Non-pigmented ciliary epithelial cell (primary cell): ENCODE measurements at regions not wholly inside any gene's neighbourhood (a gene's known extent, or its start where the extent isn't known, plus 50 kb on each side); places are given as distances from the start of the nearest gene placed in this dataset.

Source experiments
- DNase-seq: peaks from one replicate; pipeline ENCODE4 v3.0.0-alpha.2; 2010; ENCODE audit warnings: low read depth

DNA sequence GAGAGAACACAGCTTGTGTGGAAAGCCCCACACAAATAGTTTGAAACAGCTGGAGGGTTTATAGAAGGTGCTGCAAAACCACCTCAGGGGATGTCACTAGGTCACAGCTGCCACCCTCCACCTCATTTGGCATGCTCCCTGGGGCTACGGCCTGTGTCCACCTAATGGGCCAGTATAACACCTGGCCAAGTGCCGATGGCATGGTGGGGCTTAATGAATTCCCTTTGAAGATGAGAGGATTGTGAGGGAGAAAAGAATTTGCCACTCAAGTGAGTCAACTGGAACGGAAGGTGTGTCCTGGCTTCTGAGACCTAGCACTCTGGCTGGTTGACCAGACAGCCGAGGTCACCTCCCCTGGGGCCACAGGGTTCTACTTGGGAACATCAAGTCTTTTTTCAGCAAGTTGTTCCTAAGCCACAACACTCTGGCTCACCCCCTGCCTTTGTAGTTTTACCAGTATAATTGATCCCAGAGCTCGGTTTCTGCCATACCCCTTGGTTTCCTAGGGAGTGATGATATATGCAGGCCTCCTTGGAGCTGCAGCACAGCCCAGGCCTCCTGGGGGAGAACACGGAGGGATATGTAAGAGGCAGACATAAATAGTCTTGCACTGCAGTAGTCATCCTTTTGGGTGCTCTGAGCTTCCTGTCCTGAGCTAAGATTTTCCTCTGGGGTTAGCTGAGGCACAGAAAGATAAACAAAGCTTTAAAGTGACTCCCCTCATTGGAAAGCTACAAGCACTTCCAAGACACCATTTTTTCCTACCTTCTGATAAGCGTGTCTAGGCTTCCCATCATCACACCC lies 178.2 kb upstream of the LPP start:
- no peak for DNase-seq

DNA sequence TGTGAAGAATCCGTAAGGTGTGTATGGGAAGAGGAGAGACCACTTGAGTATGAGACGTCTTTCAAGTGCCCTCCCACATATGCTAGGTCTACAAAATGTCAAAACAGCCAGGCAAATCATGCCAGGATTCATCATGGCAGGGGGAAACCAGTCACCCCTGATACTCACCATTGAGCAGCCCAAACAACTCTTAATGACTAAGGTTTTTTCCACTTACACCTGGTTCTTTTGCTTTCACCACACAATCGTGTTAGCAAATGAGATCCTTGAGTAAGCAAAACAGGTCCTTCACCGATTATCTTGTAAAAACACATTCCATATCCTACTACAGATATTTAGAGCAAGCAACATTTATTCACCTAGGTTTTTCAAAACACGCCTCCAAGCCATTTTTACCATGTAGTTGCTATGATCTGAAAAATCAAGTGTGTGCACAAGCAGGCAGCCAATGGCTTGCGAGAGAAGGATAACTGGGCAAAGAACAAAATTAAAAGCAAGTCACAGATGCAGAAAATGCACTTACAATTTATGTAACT lies 177.5 kb upstream of the LPP start:
- DNase-seq, result no peak

DNA sequence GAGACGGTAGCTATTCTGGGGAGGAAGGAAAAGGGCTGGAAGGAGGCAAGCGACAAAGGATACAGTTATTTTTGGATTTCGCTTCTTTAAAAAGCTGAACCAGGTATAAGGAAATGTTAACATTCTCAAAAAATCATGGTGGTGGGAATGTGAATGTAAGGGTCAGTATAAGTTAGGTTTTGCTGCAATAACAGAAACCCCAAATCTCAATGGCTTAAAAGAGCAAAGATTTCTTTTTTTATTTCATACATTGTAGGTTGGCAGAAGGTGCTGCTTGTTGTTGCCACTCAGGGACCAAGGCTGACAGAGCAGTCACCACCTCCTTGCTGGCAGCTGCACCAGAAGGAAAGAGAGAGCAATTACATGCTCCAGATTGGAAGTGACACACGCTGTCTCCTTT lies 176.3 kb upstream of the LPP start:
- DNase-seq, result no peak

DNA sequence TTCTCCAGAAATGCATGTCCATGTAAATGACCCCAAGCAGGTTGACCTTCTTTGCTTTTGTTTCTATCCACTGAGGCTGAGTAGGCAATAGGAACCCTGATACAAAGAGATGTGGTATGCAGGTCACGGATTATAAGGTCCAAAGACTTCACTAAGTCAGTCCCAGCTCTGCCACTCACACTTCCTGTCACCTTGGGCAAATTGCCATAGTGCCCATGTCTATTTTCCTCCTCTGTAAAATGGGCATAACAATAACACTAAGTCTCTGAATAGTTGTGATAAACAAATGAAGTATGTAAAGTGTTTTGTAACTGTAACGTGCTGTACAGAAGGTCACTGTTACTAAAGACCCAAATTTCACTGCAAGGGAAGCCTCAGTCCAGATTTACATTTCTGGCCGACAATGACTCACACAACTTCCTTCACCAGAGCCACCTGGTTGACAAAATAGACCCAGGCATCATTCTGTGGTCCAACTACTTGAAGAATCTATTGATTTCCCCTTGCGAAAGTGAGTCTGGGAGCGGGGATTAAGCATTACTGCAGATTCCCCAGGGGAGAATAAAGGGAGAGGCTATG lies 175.4 kb upstream of the LPP start:
- DNase-seq, result no peak

DNA sequence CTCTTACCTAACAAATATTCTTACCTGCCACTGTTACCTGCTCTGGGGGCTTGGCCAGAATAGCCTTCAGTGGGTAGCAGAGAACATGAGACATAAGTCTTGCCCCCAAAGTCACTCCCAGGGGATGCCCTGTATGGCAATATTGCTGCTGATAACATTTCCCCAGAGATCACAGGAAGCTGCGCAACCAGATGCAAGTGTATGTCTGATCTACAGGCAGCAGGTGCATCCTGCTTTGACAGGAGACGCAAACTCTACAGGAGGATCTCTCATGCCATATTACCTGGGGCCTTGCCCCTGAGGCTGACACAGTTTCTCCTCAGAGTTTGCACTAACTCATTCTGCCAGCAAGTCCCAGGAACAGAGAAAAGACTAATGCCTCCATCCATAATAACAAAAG lies 174.4 kb upstream of the LPP start:
- no peak for DNase-seq

DNA sequence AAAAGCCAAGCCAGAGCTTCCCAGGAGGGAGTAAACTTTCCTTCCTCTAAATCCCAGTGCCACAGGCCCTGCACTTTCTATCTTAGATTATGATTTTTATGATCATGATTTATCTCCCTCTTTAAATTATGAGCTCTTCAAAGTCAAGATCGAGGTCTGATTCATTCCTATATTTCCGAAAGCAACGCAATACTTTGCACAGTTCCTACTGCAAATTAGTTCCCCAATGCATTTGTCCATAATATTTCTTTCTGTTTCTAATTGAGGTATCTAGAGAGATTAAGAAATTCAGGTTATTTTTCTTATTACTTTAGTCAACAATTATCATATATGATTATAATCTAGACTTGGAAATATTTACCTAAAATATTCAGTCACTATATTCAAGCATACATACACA lies 173.1 kb upstream of the LPP start:
- no peak for DNase-seq

DNA sequence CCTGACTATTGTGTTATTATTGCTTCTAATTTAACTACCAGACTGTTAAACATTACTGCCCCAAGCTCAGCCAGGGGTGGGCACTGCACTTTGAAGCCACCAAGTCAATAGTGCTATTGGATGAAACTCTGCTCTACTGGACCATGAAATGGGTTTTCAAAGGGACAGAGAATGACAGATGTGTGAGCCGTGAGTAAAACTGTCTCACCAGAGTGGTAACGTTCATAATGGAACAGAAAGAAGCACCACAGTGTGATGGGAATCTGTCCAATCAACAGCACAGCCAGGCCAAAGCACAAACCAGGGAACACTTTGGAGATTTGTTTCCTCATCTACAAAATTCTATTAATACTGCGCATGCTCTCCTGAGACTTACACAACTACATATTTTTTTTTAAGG lies 171.8 kb upstream of the LPP start:
- no peak for DNase-seq

DNA sequence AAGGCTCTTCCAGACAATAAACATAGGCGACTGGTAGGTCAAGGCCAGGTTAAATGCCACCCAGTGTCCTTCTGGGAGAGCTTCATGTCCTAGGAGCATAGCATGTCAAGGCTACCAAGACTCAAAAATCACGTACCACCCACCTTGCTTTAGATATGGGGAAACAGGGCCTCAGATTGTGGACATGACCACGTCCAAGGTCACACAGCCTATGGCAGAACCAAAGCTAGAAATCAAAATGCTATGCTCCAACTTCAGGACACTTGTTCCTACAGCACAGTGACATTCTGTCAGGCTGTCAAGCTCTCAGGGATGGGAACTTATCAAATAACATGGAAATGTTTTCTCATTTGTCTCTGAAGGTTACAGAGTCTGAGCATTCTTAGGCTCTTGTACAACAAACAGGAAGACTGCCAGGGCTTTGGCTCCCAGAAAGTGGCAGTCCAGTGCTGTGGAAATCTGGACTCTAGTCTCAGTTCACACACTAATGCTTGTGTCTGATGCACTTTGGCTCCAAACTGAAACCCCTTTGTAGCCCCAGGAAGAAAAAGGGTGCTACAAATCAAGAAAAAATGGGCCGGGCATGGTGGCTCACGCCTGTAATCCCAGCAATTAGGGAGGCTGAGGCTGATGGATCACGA lies 170.4 kb upstream of the LPP start:
- DNase-seq, result no peak

DNA sequence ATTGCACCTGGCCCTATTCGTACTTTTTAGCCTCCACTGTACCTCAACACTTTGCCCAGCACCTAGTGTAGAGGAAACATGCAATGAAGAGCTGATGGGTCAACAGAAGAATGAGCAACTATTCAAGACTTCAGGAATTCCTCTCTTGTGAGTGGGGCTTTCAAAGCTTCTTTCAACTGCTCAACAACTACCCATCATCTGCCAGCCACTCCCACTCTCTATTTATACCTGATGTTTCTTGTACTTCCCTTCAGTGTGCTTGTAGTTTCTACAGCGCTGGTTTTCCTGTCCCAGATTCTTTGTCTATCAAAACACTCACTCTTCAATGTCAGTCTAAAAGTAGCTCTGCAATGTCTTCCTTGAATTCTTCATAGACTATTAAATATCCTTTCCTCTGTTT lies 168.3 kb upstream of the LPP start:
- no peak for DNase-seq

DNA sequence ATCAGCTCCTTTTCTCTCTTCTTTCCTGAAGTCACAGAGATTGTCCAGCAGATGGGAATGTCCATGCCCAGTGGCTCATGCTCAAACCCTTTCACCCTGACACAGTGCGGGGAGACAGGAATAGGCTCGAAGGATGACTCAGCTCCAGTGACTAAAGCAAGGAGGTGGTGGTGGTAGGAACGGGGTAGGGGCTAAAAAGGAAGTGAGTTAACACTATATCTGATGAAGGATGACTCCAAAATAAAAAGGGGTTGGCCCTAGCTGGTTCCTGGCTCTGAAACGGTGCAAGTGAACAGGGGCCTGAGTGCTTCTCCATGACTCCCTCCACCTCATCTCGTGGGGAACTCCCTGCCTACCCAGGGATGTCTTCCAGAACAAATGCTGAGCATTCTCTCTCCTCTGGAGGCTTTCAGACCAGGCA lies 167.4 kb upstream of the LPP start:
- DNase-seq, result peak; percentile 86

DNA sequence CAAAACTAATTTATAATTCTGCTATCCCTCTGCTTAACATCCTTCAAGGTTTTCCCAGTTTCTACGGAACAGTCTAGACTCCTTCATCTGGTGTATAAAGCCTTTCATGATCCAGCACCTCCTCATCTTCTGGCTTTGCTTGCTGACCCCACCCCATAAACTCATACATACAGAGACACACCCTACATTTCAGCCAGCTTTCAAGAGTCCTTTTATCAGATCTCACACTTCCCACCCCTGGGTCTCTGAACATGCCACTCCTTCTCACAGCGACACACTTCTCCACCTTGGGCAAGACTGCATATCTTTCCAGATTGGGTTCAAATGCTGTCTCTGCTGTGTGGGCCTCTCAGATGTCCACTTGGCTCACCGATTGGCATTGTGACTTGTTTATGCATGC lies 166.8 kb upstream of the LPP start:
- no peak for DNase-seq

DNA sequence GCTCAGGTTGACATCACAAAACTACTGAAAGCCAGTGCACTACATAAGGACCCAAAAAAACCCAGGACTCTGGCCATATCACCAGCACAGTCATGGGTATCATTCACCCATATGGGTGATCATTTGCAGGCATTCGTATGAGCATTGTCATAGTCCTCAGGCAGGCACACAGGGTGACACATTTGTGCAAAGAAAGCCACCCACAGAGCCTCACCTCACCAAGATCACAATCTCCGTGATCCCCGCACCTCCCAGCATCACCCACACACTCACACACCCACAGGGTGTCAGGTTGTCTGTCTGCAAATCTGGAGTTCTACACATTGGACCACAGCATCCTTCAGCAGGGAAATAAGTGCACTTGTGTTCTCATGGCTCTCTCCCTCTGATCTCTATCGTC lies 166.0 kb upstream of the LPP start:
- no peak for DNase-seq

DNA sequence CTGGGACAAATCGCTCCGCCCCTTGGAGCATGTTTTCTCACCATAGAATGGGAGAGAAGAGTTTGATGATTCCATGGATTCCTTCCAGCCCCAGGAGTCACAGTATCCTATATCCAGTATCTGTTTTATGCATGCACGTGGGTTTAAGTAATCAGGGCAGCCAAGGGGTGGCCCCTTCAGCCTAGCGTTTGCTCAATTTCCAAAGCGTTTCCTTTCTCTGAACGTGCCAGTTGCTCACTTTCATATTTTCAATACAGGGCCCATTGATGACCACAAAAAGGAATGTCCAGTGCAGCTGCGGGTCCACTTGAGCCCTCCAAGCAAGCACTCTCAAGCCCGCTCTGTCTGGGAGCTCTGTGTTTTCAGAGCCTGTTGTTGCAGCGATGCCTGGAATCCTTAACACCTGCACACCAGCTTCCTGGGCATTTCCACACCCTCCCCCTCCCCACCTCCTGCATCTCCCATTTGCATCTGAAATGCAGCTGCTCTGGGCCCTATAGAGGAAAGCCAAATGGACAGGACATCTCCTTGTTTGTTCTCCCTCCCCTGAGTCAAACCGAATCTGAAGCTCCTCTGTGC lies 164.3 kb upstream of the LPP start:
- no peak for DNase-seq

DNA sequence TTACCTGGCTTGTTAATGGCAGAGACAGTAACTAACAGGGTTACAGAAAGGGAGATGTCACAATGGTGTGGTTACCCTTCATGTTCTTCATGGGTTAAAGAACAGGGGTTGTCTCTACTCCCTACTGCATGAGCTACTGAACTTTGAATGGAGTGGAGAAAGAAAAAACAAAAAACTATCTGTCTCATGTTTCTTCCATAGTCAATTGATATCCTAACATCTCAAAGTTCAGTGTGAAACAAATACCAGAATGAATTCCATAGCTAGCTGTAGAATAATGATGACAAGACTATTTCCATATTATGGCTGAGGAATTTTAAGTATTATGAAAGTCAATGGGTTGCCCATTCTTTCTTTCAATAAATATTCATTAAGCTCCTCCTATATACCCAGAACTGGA lies 161.3 kb upstream of the LPP start:
- DNase-seq, result no peak

DNA sequence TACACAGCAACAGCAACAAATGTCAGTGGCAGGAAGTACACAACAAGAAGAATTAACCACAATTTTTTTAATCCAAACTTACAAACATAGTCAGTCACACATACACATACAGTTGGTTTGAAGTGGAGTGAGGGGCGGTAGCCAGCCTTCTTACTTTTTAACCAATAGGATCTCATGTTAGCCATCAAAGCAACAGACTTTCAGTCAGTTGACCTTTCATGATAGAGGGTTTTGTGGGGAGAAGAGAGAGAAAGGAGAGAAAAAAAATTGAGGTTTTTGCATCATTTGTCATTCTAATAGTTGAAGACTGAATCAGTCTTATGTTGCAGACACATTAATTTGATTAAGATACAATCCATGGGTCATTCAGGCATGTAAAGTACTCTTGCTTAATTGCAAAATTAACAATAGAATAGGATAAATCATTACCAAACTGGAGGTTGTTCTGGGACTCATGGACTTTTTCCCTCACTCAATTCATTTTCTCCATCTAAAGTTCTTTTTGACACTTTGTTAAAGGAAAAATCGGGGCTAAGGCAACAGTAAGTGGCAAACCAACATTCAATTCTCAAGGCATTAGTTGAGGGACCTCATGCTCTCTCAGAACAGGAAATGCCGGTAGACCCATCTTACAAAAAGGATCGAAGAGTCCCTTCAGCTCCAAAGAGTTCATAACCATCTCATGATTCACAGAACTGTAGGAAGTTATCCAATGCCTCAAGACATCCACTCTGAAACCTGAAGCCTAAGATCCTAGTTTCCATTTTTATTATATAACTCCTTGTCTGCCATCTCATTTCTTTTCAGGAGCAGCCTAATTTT lies 159.5 kb upstream of the LPP start:
- peak; percentile 70 for DNase-seq

DNA sequence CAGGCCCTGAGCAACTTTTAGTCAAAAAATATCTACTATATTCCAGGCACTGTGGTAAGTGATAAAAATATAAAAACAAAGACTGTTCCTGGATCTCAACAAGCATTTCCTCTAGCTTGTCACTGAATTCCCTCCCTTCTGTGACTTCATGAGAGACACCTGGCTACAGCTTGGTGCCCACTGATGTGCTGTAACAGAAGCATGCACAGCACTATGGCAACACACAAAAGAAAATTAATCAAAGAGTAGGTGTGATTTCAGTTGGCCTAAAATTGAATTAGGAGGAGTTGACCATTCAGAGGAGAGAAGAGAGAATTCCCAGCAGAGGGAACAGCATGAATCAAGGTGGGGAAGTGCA lies 158.9 kb upstream of the LPP start:
- DNase-seq, result no peak

DNA sequence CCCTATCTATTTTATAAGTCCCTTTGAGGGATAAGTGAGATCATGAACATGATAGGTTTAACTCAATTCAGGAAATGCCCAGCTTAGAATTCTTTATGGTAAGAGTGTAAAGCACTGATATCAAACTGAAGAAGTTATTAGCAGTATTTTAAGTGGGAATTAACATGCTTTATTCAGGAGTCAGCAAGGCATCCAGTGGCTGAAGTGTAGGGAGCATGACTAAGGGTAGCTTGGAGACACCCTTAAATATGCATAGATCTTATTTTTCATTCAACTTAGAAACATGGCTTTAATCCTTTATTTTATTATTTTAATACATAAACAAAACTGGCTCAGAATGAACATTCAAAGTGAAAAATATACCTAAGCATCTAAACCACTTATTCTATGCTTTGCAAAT lies 158.3 kb upstream of the LPP start:
- DNase-seq, result no peak

DNA sequence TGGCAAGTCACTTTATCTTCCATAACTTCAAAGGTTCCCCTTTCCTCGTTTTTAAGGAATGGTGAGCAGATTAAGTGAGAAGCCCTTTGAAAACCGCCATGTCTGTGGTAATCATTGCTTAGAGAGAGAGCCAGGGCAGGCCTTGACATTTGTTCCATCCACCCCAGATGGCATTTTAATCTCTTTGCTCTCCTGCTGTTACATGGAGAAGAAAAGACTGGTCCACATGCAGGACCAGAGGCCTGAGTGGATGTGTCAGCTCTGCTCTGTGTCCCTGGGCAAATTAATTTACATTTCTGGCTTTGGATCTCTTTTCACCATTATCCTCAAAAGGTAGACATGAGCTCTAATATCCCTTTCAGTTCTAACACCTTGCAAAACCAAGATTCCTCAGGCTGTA lies 157.3 kb upstream of the LPP start:
- no peak for DNase-seq

DNA sequence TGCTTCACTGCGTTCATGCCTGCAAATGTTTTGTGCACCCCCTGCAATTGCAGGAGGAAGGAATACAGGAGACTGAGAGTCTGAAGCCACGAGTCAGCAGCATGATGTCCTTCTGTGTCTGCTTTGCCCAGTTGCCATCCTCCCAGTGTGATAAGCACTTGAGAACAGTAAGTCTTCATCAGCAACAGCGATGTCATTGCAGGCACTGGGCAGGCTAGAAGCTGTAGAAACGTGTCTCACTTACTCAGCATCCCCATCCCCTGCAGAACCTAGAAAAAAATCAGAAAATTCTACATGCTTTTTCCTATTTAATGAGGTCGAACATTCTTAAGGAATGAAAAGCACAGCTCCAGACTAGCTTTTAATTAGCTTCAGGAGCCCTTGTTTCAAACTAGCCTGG lies 156.5 kb upstream of the LPP start:
- DNase-seq, result no peak

DNA sequence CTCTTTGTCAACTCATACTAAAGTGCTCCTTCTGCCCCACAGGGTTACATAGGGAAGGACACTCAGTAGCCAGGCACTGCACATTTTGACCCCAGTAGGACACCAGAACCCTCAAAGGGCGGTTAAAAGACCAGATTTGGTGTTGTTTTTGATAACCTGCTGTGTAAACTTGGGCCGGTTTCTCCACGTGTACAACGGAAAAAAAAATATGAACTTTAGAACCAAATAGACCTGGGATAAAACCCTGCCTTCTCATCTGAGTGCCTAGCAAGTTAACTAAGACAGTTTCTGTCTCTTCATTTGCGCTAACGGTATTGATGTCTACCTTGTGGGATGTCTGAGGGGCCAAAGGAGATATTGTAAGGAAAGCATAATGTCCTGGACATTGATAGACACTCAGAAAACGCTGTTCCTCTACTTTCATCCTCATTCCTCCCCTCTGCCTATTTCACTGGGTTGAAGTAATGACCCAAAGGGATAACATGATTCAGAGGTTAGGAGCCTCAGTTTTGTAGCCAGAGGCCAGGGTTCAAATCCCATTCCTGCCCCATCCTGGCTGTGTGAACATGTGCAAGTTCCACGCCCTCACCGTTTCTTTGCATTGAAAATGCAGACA lies 155.9 kb upstream of the LPP start:
- DNase-seq, result no peak

DNA sequence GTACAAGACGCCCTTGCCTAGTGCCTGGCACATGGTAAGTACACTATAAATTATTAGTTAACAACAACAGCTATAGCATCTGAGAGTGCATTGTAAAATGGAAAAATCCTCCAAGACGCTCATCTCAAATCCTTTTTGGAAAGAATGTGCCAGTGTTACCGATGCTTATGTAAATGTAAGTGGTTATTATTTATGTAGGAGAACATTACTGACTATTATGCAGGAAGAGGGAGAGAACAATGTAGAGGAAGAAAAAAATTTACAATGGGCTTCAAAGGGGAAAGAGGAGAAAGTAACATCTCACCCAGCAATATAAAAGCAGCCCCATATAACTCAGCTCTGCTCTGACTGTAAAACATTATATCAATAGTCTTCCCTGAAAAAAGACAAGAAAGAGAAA lies 155.3 kb upstream of the LPP start:
- DNase-seq, result no peak

DNA sequence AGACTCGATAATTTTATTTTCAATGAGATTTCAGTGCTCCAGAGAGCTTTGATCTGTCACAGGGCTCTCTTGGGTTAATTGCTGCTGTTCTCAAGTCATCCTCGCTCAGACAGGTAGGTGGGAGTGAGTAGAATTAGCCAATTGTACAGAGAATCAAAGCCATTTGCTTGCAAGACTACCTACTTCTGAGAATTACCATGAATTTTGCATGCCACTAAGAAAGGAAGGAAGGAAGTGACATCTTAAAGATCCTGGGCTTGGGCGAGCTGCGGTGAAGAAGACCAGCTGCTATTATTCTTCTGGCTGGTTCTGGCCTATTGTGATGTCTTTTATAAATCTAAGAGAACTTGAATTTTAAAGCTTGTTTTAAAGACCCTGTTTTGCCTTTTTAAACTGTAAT lies 154.1 kb upstream of the LPP start:
- no peak for DNase-seq
